GM13977 (cell line): ENCODE measurements at regions not wholly inside any gene's neighbourhood (a gene's known extent, or its start where the extent isn't known, plus 50 kb on each side); places are given as distances from the start of the nearest gene placed in this dataset.

Experiments
- DNase-seq: peaks from one replicate; pipeline ENCODE4 v3.0.0; 2012; ENCODE audit warnings: low spot score
- CTCF ChIP-seq: IDR thresholded peaks from 2 replicates; pipeline ENCODE4 v1.5.1; 2012; ENCODE audit warnings: mild to moderate bottlenecking, control low read depth; ENCODE audit not compliant: insufficient read depth; ENCODE audit errors: extremely low read depth, missing control alignments
- in situ Hi-C: fragments of 300-500 bp; cut with MboI; formaldehyde crosslinking; loops from one replicate; pipeline ENCODE4 v1.12.0; 2022; ENCODE audit warnings: low sequenced_read_pairs, low pct_unique_long_range_greater_than_20kb, mixed read lengths, inconsistent platforms; ENCODE audit not compliant: unreplicated experiment

DNA sequence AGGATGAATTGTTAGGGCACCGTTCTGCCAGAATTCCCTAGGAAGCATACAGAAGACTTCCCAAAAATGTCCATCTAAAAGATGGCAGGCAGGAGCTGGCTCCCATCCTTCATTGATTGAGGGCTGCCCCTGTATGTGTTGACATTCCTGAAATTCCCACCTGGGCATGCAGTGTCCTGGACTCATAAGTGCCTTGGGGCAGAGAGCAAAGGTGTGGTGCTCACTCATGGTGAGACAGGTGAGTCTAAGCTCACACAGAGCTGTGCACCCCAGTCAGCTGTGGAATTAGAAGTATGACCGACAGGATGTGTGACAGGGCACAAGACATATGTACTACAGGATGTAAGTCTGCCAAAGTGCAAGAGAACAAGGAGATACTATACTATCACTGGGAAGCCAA lies 271.9 kb downstream of the MID1IP1 start:
- in situ Hi-C loops = no loop called here
- no peak for DNase-seq
- no peak for TF ChIP-seq CTCF

GRCh38 chrX:39096599-39096998 lies 295.3 kb downstream of the MID1IP1 start:
- in situ Hi-C loops = no loop called here
- DNase-seq = no peak
- no peak for TF ChIP-seq CTCF

DNA sequence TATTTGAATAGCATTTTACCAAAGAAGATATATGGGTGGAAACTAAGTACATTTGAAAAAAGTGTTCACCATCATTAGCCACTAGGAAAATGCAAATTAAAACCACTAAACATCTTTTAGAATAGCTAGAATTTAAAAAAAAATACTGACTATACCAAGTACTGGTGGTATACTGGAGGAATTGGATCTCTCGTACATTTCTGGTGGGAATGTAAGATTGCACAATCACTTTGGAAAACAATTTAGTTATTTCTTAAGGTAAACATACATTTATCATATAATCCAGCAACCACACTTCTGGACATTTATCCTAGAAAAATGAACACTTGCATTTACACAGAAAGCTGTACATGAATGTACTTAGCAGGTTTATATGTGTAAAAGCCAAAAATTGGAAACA lies 303.5 kb downstream of the MID1IP1 start:
- no peak for DNase-seq
- in situ Hi-C loops = no loop called here
- TF ChIP-seq CTCF = no peak

- DNase-seq = no peak
- in situ Hi-C loops = no loop called here
These were observed 310.9 kb downstream of the MID1IP1 start for GRCh38 chrX:39112143-39112542.

GRCh38 chrX:39115166-39115565 lies 313.9 kb downstream of the MID1IP1 start:
- no peak for DNase-seq
- no peak for TF ChIP-seq CTCF
- in situ Hi-C loops = no loop called here

More at GRCh38 chrX:39112143-39112542, 310.9 kb downstream of the MID1IP1 start:
- TF ChIP-seq CTCF = no peak

GRCh38 chrX:39117101-39117500 lies 315.8 kb downstream of the MID1IP1 start:
- DNase-seq = no peak
- TF ChIP-seq CTCF = no peak
- in situ Hi-C loops = no loop called here

DNA sequence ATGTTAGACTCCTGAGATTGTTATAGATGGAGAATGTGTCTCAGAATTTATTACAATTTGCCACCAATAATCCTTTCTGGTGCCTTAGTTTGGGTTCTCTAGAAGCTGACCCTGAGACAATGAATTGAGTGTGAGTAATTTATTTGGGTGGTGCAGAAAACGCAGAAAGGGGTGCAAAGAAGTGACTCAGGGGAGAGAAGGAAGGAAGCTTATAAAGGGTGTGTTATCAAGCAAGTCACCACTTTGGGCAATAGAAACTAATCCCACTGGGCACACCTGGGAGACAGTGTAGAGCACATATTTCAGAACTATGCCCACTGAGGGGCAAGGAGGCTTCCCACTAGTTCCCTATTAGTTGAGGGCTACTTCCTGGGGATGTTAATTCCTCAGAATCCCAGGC lies 320.6 kb downstream of the MID1IP1 start:
- in situ Hi-C loops = no loop called here
- no peak for DNase-seq

More for the DNA sequence above, 320.6 kb downstream of the MID1IP1 start:
- TF ChIP-seq CTCF = no peak
